ENCODE measurements at regions not wholly inside any gene's neighbourhood (a gene's known extent, or its start where the extent isn't known, plus 50 kb on each side); places are given as distances from the start of the nearest gene placed in this dataset.

DNA sequence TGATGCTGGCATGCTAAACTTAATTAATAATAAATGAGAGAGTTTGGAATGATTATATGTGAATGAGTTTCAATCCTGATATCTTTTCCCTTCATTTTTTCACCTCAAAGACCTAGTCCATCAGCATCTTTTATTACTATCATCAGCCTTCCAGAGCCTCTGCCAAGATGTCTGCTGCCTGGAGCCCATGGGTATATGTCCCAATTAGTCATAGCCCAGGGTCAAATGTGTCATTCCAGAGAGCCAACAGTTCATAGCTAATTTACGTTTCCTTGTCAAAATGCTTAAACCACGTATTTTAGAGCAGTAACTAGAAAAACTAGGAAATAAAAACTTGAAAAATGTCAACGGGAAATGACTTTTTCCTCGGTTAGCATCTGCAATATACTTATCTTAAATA lies 457.9 kb downstream of the SI start (continued):
- TF ChIP-seq SP1 (IDR thresholded peaks at IDR 0.05; ENCODE audit: low read depth) (no peak), CEBPB (IDR thresholded peaks at IDR 0.05; ENCODE audit: low read depth) (no peak)
- TF ChIP-seq, protein P1, sequence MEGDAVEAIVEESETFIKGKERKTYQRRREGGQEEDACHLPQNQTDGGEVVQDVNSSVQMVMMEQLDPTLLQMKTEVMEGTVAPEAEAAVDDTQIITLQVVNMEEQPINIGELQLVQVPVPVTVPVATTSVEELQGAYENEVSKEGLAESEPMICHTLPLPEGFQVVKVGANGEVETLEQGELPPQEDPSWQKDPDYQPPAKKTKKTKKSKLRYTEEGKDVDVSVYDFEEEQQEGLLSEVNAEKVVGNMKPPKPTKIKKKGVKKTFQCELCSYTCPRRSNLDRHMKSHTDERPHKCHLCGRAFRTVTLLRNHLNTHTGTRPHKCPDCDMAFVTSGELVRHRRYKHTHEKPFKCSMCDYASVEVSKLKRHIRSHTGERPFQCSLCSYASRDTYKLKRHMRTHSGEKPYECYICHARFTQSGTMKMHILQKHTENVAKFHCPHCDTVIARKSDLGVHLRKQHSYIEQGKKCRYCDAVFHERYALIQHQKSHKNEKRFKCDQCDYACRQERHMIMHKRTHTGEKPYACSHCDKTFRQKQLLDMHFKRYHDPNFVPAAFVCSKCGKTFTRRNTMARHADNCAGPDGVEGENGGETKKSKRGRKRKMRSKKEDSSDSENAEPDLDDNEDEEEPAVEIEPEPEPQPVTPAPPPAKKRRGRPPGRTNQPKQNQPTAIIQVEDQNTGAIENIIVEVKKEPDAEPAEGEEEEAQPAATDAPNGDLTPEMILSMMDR (IDR thresholded peaks at IDR 0.05 in 2 of 3, conservative IDR thresholded peaks at IDR 0.05 in 1 of 3; ENCODE audit: borderline replicate concordance in 1 of 3, insufficient read depth in 1 of 3, low read depth in 2 of 3, low read length in 2 of 3): no peak

DNA sequence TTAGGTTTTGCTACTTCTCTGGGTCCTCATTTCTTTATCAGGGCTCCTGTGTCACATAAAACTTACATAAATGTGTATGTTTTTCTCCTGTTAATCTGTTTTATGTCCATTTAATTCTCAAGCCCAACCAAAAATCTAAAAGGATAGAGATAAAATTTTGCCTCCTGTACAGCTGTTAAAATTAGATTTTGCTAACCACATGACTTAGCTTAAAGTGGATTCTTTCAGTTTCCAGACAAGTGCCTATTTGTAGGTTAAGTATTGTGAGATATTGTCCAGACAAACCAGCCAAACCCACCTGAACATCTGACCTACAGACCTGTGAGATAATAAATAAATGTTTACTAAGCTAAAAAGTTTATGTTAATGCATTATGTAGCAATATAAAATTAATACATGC lies 465.5 kb downstream of the SI start:
- Histone ChIP-seq H2AFZ (ENCODE audit: low read depth, low read length, poor library complexity, severe bottlenecking) (no peak overlapping the region), H3K27ac (ENCODE audit: low read depth, low read length) (no peak overlapping the region), H3K4me3 (replicated peaks in 1 of 2; ENCODE audit: low read depth in 1 of 2, low read length in 2 of 2) (no peak overlapping the region), H3K79me2 (ENCODE audit: insufficient read depth, low read length) (no peaks in the 10 kb centered on the region), H3K9me2 (ENCODE audit: insufficient read depth) (no peaks in the 10 kb centered on the region), H3K9ac (ENCODE audit: low read length) (no peak overlapping the region), H3K4me2 (ENCODE audit: low read length) (no peak overlapping the region), H3K9me3 (ENCODE audit: control insufficient read depth in 1 of 2, insufficient read depth in 1 of 2, low read depth in 1 of 2, low read length in 2 of 2) (no peaks in the 10 kb centered on the region), H4K20me1 (ENCODE audit: insufficient read depth) (no peaks in the 10 kb centered on the region), H3K27me3 (ENCODE audit: insufficient read depth, low read length) (no peaks in the 10 kb centered on the region), H3K36me3 (ENCODE audit: control insufficient read depth in 1 of 2, insufficient read depth in 2 of 2, low read length in 2 of 2) (no peaks in the 10 kb centered on the region), H3K4me1 (ENCODE audit: control insufficient read depth in 1 of 2, insufficient read depth in 2 of 2, low read length in 2 of 2) (no peaks in the 10 kb centered on the region)
- no peak for TF ChIP-seq ZNF274 (IDR thresholded peaks at IDR 0.05; ENCODE audit: low read depth, low read length)
- no peak for TF ChIP-seq EZH2 (IDR thresholded peaks at IDR 0.05)
- TF ChIP-seq, protein P2, sequence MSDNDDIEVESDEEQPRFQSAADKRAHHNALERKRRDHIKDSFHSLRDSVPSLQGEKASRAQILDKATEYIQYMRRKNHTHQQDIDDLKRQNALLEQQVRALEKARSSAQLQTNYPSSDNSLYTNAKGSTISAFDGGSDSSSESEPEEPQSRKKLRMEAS (IDR thresholded peaks at IDR 0.05): no peak
- TF ChIP-seq SIN3A (IDR thresholded peaks at IDR 0.05; ENCODE audit: low read depth): no peak
- TF ChIP-seq SRF (IDR thresholded peaks at IDR 0.05; ENCODE audit: low read depth): no peak
- TF ChIP-seq CEBPB (IDR thresholded peaks at IDR 0.05; ENCODE audit: low read depth): no peak
- TF ChIP-seq, protein P3, sequence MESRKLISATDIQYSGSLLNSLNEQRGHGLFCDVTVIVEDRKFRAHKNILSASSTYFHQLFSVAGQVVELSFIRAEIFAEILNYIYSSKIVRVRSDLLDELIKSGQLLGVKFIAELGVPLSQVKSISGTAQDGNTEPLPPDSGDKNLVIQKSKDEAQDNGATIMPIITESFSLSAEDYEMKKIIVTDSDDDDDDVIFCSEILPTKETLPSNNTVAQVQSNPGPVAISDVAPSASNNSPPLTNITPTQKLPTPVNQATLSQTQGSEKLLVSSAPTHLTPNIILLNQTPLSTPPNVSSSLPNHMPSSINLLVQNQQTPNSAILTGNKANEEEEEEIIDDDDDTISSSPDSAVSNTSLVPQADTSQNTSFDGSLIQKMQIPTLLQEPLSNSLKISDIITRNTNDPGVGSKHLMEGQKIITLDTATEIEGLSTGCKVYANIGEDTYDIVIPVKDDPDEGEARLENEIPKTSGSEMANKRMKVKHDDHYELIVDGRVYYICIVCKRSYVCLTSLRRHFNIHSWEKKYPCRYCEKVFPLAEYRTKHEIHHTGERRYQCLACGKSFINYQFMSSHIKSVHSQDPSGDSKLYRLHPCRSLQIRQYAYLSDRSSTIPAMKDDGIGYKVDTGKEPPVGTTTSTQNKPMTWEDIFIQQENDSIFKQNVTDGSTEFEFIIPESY (IDR thresholded peaks at IDR 0.05; ENCODE audit: extremely low read depth, insufficient replicate concordance, low read length): no peak
- TF ChIP-seq ZFX (IDR thresholded peaks at IDR 0.05): no peak
- TF ChIP-seq POLR2A (IDR thresholded peaks at IDR 0.05; ENCODE audit: borderline replicate concordance, extremely low read depth, insufficient read depth, insufficient read length): no peak
- no peak for TF ChIP-seq FOSL1 (IDR thresholded peaks at IDR 0.05; ENCODE audit: low read depth)
- TF ChIP-seq, protein P1 (IDR thresholded peaks at IDR 0.05 in 2 of 3, conservative IDR thresholded peaks at IDR 0.05 in 1 of 3; ENCODE audit: borderline replicate concordance in 1 of 3, insufficient read depth in 1 of 3, low read depth in 2 of 3, low read length in 2 of 3): no peak
- TF ChIP-seq POLR2AphosphoS5 (IDR thresholded peaks at IDR 0.05; ENCODE audit: low read depth, low read length): no peak
- TF ChIP-seq YY1 (IDR thresholded peaks at IDR 0.05; ENCODE audit: extremely low read depth, insufficient replicate concordance, low read depth, low read length): no peak
- no peak for TF ChIP-seq SP1 (IDR thresholded peaks at IDR 0.05; ENCODE audit: low read depth)
- TF ChIP-seq, protein P4, sequence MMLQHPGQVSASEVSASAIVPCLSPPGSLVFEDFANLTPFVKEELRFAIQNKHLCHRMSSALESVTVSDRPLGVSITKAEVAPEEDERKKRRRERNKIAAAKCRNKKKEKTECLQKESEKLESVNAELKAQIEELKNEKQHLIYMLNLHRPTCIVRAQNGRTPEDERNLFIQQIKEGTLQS (IDR thresholded peaks at IDR 0.05): no peak
- BruUV-seq (replicated peaks): no TSS peak
- no peak for ATAC-seq
- ChIA-PET CTCF (no interaction called here), POLR2A (no interaction called here), RAD21 (ENCODE audit: low non-redundant PET in 1 of 2, low total read pairs in 2 of 2, uncharacterized antibody in 2 of 2, unreplicated experiment in 2 of 2) (no interaction called here)
- intact Hi-C loops (cut with micrococcal nuclease): no loop called here
- no peak for DNase-seq (ENCODE audit: low read depth, low spot score)

Data from HCT116 (cell line).